NCI-H146 treated with DMSO at 0.1 percent for 48 hours (cell line): ENCODE measurements at regions not wholly inside any gene's neighbourhood (a gene's known extent, or its start where the extent isn't known, plus 50 kb on each side); places are given as distances from the start of the nearest gene placed in this dataset.
"Not testable (repeated sequence)": the region's sequence is repeated elsewhere in the genome, so short reads cannot be mapped to it uniquely, and the experiment has no call there.

ENCODE experiments used
- DNase-seq: peaks from one replicate; lab custom pipeline; 2025; ENCODE audit not compliant: unreplicated experiment; lab: John Stamatoyannopoulos, UW

DNA sequence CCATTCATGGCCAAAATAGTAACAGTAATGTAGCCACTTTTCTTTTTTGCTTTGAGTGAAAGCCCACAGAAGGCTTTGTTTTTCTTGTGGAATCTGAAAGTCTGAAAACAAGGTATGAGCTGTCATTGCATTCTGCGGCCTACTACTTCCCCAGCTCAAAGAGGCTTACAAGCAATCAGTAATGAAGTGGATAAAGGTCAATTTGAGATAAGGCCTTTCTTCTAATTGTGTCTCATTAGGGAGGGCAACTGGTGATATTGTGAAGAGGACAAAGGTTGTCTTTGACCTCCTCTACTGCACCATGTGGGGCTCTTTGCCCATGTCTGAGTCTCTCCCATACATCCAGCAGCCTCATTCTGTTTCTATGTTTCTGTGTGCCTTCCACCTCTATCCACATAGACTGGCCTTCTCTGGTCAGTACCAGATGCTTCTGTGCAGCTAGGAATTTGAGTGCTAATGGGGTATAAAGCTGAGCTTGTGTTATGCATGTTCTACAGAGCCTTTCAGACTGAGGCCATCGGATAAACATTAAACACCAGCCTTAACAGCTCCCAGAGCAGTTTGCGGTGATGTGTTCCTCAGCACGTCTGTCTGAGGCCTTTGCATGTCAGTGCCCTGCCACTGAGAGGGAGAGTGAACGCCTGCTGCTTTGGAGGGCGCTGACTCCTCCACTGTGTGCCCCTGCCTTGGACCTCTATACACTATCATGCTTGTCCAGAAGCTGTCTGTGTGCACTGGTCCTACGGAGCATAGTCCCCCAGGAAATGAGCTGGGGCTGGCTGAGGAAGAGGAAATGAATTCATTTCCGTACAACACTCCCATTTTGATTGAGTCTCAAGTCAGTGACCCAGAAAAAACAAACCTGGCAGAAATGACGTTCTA is 80.2 kb downstream of the SH2D1A start:
- DNase-seq: peak; percentile 25

DNA sequence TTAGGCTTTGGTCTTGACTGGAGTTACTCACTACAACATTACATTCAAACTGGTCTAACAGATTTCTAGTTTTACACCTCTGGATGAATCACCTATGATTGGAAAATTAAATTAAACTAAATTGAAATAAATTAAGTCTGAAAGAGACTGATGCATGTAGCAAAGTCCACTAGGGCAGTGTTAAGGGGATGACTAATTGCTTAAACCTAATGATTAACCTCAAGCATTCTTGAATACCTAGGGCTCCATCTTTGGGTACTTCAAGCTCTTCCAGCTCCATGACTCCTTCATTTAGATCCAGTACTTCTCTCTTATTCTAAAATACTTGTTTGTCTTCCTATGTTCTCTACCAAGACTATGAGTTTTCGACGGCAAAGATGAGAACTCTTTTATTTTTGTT is 86.8 kb downstream of the SH2D1A start:
- DNase-seq: no peak

- no peak for DNase-seq
Measured at GRCh38 chrX:124435616-124436015, 89.3 kb downstream of the SH2D1A start.

GRCh38 chrX:124440695-124441094 is 94.3 kb downstream of the SH2D1A start:
- DNase-seq: no peak

DNA sequence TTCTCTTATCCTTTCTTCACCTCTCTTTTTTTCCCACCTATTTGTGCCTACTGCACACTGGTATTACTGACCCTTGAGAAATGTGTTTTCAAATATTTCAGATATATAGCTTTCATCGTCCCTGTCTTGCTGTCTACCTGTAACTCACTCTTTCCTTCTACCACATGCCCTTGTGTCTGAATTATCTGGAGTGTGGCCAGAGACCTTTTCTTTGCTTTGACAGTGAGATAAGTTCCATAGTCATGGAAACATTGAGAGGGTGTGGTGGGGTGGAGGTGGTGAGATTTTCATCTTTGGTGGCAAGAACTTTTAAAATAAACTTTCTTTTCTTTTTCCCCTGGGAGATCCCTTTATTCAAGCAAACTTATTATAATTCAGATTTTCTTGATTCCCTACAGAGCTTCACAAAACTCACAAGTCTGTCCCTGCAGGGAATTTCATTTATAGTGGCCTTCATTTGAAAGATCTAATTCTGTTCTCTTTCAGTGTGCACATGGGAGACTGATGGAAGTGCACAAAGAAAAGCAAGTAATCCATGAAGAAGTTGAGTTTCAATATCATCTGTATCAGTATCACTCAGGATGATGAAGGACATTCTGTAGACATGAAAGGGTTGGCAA is 95.7 kb downstream of the SH2D1A start:
- DNase-seq: no peak

DNA sequence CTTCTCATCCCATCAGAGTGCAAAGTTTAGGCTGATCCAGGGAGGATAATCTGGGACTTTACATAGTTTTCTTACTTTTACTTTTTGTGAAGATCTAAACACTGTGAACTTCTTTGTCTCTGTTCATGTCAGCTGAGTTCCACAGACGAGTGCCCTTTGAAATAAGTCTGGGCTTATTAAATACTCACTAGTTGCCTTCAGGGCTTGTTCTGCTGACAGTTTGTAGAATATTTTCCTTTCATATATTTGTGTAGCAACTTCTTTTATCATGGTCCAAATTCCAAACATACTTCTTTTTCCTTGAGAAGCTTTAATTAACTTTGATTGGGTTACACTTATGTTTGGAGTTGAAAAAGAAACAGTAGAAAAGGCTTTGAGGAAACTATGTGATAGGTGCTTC is 109.6 kb downstream of the SH2D1A start:
- no peak for DNase-seq

DNA sequence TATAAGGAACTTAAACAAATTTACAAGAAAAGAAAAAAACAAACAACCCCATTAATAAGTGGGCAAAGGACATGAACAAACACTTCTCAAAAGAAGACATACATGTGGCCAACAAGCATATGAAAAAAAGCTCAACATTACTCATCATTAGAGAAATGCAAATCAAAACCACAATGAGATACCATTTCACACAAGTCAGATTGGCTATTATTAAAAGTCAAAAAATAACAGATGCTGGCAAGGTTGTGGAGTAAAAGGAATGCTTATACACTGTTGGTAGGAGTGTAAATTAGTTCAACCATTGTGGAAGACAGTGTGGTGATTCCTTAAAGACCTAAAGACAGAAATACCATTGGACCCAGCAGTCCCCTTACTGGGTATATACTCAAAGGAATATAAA is 113.5 kb downstream of the SH2D1A start:
- not testable (repeated sequence) for DNase-seq

- DNase-seq: peak; percentile 86
Measured at GRCh38 chrX:124462931-124463330, 116.6 kb downstream of the SH2D1A start.

GRCh38 chrX:124467202-124467601 is 120.8 kb downstream of the SH2D1A start:
- no peak for DNase-seq

DNA sequence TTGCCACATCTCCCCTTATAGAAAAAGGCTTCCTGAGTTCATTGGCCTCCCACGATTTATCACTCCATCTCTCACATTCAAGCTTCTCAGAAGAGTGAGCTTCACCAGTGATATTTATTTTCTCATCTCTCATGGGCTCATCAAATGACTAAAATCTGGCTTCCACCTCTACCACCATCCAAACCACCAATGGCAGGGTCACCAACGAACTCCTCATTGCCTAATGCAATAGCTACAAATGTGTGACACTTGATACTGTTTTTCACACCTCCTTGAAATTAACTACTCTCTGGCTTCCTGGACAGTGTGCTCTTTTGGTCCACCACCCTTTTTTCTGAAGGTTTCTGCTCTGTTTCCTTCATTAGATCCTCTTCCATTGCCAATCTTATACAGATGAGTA is 129.0 kb downstream of the SH2D1A start:
- DNase-seq: no peak

- DNase-seq: no peak
Measured at GRCh38 chrX:124476562-124476961, 130.2 kb downstream of the SH2D1A start.

DNA sequence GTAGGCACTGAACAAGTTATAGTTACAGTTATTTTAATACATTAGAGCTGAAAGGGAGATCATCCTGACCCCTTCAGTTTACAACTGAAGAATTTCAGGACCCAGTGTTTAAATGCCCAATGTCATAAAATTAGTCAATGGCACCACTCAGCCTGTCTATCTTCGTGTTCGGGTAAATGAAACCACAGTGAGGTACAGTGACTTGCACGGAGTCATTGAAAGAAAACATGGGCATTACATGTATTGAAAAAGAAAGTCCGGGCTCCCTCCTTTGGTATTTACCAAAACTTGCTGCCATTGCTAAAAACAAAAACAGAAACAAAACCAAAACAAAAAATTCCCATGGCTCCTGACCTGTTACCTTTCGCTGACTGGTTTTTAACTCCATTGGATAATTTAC is 131.7 kb downstream of the SH2D1A start:
- no peak for DNase-seq

GRCh38 chrX:124488412-124489161 is 142.2 kb downstream of the SH2D1A start:
- no peak for DNase-seq

DNA sequence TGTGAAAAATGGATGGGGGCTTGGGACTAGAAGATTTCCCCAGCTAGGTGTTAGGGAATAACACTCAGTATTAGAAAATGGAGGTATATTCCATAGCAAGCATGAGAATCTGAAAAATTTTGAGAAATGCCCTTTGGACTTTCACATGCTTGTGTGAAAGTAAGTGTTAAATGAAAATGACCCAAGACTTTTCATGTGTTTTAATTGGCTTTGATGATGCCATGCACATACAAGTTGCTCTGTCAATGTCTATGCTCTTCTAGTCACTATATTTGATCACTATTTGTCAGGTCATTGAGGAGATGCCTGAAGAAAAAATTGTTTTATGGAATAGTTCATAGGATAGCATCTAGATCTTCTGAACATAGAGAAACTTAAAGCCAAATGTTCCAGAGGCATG is 147.6 kb downstream of the SH2D1A start:
- no peak for DNase-seq

GRCh38 chrX:124497386-124497785 is 151.0 kb downstream of the SH2D1A start:
- DNase-seq: no peak

GRCh38 chrX:124501586-124501985 is 155.2 kb downstream of the SH2D1A start:
- no peak for DNase-seq

- DNase-seq: no peak
Measured at GRCh38 chrX:124502166-124502565, 155.8 kb downstream of the SH2D1A start.

GRCh38 chrX:124502599-124502998 is 156.2 kb downstream of the SH2D1A start:
- no peak for DNase-seq

DNA sequence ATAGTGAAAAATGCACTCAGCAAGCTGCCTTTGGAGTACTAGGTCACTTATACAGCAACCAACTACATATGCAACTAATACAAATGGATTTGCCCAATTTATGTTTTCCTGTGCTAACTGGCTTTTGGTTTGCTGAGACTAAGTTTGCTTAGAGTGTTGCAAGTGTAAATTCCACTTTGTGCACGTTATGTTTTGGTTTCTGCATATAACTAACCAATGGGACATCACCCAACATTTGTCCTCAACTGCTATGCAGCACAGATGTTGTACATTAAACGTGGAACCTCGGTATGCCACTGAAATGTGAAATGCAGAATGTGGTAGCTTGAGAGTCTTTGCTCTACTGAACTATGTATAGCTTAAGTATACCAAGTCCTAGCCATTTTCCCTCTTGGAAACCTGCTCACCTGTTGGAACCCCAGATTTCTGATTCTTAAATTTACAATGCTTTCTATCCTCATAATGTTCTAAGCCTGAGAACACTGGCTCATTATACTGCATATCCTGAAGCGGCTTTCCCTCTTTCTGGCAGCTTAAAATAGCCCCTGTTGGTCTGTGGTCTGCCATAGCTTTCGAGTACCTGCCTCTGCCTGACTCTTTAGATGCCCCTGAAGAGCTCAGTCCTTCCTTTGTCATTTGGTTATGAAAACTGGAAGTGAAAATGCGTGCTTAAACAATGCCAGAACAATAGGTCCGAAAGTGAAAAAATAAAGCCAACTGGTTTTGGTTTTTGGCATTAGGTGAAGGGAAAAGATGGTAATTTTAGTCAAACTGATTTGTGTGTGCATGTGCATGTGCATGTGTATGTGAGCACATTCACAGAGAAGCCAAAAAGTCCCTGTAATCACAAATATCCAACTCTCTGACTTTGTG is 158.0 kb downstream of the SH2D1A start:
- DNase-seq: no peak

DNA sequence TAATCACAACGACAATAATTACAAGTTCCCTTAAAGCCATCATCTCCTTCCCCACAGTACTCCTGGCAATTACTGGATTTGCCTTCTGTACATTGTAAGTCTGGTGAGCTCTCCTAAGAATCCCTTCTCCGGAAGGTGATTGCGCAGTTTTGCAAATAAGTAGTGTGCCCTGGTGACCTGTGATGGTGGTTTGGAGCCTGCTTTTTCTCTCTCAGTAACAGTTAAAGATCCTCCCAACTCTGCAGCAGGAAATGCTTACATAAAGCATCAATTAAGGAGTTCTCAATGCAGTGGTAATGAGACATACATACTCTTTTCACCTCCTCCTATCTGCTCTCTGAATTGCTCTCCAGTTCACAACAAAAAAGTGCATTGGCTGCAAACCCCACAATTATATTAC is 159.7 kb downstream of the SH2D1A start:
- no peak for DNase-seq

- DNase-seq: no peak
Measured at GRCh38 chrX:124507246-124507645, 160.9 kb downstream of the SH2D1A start.
